ENCODE measurements at regions not wholly inside any gene's neighbourhood (a gene's known extent, or its start where the extent isn't known, plus 50 kb on each side); places are given as distances from the start of the nearest gene placed in this dataset.

DNA sequence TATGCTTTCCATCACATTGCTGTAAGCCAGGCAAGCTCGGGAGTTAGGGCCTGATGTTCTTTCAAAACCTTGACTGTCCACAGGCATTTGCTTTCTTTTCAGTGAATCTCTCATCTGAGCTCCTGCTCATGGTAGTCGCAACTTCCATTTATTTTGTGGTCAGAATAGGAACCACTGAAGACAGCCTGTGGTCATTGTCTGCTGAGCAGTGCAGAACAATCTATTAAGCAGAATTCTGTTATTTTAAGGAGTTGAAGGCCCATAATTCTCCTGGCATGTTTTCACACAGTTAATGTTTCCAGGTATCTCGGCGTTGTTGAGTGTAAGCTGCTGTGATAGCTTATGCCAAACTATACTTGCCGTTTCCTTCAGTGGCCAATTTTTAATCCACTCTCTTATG lies 491.1 kb upstream of the AKR1E2 start:
- no peak overlapping the region for H3K4me3 ChIP-seq
- peaks cover 0 to 27% of the 10 kb centered on the region in 2 donors for H3K9me3 ChIP-seq
- intact Hi-C loops (cut with DNase I): no loop called here
- DNase-seq: no peak
- H3K36me3 ChIP-seq: no peaks in the 10 kb centered on the region
- H3K27me3 ChIP-seq: no peaks in the 10 kb centered on the region
- TF ChIP-seq, protein P1, sequence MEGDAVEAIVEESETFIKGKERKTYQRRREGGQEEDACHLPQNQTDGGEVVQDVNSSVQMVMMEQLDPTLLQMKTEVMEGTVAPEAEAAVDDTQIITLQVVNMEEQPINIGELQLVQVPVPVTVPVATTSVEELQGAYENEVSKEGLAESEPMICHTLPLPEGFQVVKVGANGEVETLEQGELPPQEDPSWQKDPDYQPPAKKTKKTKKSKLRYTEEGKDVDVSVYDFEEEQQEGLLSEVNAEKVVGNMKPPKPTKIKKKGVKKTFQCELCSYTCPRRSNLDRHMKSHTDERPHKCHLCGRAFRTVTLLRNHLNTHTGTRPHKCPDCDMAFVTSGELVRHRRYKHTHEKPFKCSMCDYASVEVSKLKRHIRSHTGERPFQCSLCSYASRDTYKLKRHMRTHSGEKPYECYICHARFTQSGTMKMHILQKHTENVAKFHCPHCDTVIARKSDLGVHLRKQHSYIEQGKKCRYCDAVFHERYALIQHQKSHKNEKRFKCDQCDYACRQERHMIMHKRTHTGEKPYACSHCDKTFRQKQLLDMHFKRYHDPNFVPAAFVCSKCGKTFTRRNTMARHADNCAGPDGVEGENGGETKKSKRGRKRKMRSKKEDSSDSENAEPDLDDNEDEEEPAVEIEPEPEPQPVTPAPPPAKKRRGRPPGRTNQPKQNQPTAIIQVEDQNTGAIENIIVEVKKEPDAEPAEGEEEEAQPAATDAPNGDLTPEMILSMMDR (IDR thresholded peaks at IDR 0.05): no peak
- no peak for ATAC-seq
- no peaks in the 10 kb centered on the region for H3K4me1 ChIP-seq
- H3K27ac ChIP-seq: no peak overlapping the region

DNA sequence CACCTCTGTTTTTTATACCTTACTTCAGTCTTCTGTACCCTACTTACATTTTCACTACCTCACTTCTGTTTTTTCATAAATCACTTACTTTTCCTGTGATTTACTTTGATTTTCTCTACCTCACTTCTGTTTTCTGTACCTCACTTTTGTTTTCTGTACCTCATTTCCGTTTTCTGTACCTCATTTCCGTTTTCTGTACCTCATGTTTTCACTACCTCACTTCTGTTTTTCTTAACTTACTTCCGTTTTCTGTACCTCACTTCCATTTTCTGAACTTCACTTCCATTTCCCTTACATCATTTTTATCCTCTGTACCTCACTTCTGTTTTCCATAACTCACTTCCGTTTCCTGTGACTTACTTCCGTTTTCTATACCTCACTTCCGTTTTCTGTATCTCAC lies 492.0 kb upstream of the AKR1E2 start:
- no peaks in the 10 kb centered on the region for H3K4me1 ChIP-seq
- intact Hi-C loops (cut with DNase I): no loop called here
- H3K27ac ChIP-seq: peak overlapping the region in 1 of 2 donors; percentile 73
- no peak overlapping the region for H3K4me3 ChIP-seq
- no peaks in the 10 kb centered on the region for H3K36me3 ChIP-seq
- DNase-seq (no peak), ATAC-seq (no peak)
- peaks cover 0 to 27% of the 10 kb centered on the region in 2 donors for H3K9me3 ChIP-seq
- TF ChIP-seq, protein P1 (IDR thresholded peaks at IDR 0.05): no peak
- H3K27me3 ChIP-seq: no peaks in the 10 kb centered on the region

DNA sequence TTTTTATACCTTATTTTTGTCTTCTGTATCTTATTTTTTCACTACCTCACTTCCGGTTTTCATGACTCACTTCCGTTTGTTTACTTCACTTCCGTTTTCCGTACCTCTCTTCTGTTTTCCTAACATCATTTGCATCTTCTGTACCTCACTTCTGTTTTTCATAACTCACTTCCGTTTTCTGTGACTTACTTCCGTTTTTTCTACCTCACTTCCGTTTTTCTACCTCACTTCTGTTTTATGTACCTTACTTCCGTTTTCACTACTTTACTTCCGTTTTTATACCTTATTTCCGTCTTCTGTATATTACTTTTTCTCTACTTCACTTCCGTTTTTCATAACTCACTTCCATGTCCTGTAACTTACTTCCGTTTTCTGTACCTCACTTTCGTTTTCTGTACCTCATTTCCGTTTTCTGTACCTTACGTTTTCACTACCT lies 492.5 kb upstream of the AKR1E2 start:
- TF ChIP-seq, protein P1 (IDR thresholded peaks at IDR 0.05): no peak
- no peak for ATAC-seq
- intact Hi-C loops (cut with DNase I): no loop called here

DNA sequence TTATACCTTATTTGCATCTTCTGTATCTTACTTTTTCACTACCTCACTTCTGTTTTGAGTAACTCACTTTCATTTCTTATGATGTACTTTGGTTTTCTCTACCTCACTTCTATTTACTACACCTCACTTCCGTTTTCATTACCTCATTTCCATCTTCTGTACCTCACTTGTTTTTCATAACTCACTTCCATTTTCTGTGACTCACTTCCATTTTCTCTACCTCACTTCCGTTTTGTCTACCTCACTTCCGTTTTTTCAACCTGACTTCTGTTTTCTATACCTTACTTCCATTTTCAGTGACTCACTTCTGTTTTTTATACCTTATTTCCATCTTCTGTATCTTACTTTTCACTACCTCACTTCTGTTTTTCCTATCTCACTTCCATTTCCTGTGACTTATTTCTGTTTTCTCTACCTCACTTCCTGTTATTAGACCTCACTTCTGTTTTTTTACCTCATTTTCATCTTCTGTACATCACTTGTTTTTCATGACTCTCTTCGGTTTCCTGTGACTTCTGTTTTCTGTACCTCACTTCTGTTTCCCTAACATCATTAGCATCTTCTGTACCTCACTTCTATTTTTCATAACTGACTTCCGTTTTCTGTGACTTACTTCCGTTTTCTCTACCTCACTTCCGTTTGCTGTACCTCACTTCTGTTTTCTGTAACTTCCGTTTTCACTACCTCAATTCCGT lies 493.1 kb upstream of the AKR1E2 start:
- TF ChIP-seq, protein P1 (IDR thresholded peaks at IDR 0.05): no peak
- Histone ChIP-seq H3K4me3 (no peak overlapping the region), H3K9me3 (peaks cover 0 to 27% of the 10 kb centered on the region in 2 donors), H3K36me3 (no peaks in the 10 kb centered on the region), H3K27me3 (no peaks in the 10 kb centered on the region), H3K4me1 (no peaks in the 10 kb centered on the region), H3K27ac (peak overlapping the region in 1 of 2 donors; percentile 73)
- ATAC-seq (no peak), DNase-seq (no peak)
- intact Hi-C loops (cut with DNase I): no loop called here

More for the DNA sequence above, 492.5 kb upstream of the AKR1E2 start:
- no peaks in the 10 kb centered on the region for H3K27me3 ChIP-seq
- no peaks in the 10 kb centered on the region for H3K36me3 ChIP-seq
- H3K4me3 ChIP-seq: no peak overlapping the region
- H3K4me1 ChIP-seq: no peaks in the 10 kb centered on the region
- H3K9me3 ChIP-seq: peaks cover 0 to 27% of the 10 kb centered on the region in 2 donors
- peak overlapping the region in 1 of 2 donors; percentile 73 for H3K27ac ChIP-seq
- DNase-seq: no peak

DNA sequence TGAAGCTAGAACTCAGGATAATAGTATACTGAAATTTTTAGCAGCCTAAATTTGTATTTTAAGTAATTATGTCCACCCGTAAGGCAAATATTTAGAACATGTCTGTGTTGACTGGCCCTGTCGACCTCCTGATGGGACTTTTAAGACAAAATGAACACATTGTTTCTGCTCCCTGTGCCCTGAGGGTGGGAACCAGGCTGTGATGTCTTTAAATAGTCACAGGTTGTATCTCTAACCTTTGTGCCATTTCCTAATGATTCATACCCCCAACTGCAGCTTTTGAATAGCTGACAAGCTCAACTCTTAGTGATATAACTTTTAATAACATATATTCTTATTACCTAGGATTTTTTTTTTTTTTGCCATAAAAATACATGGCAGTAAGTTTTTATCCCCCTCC lies 494.9 kb upstream of the AKR1E2 start:
- TF ChIP-seq, protein P1 (IDR thresholded peaks at IDR 0.05): no peak
- DNase-seq (no peak), ATAC-seq (no peak)
- no peak overlapping the region for H3K4me3 ChIP-seq
- intact Hi-C loops (cut with DNase I): no loop called here
- no peaks in the 10 kb centered on the region for H3K36me3 ChIP-seq
- H3K27me3 ChIP-seq: no peaks in the 10 kb centered on the region
- H3K27ac ChIP-seq: no peak overlapping the region
- H3K9me3 ChIP-seq: peaks cover 0 to 27% of the 10 kb centered on the region in 2 donors
- H3K4me1 ChIP-seq: no peaks in the 10 kb centered on the region

Measured in left lung (tissue), 4 donors.